NCI-H510A (cell line): ENCODE measurements at regions not wholly inside any gene's neighbourhood (a gene's known extent, or its start where the extent isn't known, plus 50 kb on each side); places are given as distances from the start of the nearest gene placed in this dataset.
"Not testable (repeated sequence)": the region's sequence is repeated elsewhere in the genome, so short reads cannot be mapped to it uniquely, and the experiment has no call there.

Experiments
- DNase-seq: peaks from one replicate; lab custom pipeline; 2025; lab: John Stamatoyannopoulos, UW

DNA sequence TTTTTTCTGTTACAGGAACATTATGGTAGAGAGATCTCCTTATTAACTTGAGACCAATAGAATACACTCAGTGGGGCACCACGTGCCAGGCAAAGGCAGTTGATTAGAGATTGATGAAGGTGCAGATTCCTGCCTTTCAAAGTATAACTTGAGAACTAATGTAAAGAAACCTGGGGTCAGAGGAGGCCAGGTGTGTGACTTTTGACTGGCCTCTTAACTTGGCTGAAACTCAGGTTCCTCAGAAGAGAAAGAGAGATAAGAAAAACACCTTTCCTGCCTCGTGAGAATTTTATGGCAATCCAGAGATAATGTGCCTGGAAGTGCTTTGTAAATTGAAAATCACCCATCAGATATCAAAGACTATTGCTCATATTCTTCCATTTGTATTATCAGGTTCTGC, 110.7 kb upstream of the GZMB start:
- no peak for DNase-seq

DNA sequence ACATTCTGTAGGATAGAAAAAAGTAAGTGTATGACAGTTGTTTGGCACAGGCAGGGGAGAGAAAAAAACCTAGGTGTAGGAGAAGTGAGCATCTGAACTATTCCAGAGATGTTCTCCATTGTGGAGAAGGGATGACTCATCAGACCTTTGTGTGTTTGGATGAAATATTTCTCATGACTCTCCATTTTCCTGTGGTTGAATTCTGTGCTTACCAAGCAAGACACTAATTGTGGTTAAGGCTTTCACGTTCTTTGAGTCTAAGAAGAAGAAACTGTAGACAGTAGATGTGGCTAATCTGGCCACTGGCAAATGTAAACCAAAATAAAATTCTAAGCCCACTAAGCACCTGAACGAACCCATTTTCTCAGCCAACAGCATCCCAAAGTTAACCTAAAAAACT, 107.9 kb upstream of the GZMB start:
- DNase-seq: no peak

DNA sequence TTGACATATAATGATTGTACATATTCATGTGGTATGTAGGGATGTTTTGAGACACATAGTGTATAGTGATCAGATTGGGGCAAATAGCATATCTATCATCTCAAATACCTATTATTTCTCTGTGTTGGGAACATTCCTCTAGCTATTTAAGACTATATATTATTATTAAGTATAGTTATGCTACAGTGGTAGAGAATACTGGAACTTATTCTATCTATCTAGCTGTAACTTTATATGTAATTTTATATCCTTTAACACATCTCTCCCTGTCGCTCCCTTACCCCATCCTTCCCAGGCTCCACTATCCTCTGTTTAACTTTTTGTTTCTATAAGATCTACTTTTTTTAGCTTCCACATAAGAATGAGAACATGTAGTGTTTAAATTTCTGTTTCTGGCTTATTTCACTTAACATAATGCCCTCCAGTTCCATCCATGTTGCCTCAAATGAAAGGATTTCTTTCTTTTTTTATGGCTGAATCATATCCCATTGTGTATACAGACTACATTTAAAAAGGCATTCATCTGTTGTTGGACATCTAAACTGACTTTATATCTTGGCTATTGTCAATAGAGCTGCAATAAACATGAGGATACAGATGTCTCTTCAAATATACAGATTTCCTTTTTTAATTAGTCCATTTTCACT, 102.1 kb upstream of the GZMB start:
- DNase-seq: no peak

GRCh38 chr14:24734917-24735500, 101.0 kb upstream of the GZMB start:
- peak; percentile 17 for DNase-seq

DNA sequence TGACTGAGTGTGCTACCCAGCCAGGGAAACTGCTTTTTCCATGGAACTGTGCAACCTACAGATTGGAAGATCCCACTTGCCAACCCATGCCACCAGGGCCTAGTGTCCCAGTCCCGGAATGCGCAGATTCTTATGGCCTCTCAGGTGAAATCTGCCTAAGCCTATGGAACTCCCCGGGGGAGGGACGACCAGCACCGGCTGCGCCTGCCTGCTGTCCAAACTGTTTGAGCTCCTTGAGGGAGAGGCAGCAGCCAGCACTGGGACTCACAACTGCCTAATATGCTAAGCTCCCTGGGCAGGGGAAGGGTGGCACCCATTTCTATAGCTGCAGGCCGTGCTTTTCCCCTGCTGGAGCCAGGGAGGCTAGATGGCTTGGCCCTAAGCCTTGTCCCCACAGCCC, 92.5 kb upstream of the GZMB start:
- DNase-seq: no peak

- DNase-seq: no peak
These were observed 91.3 kb upstream of the GZMB start for GRCh38 chr14:24725311-24725710.

- no peak for DNase-seq
These were observed 87.8 kb upstream of the GZMB start for GRCh38 chr14:24721775-24722174.

DNA sequence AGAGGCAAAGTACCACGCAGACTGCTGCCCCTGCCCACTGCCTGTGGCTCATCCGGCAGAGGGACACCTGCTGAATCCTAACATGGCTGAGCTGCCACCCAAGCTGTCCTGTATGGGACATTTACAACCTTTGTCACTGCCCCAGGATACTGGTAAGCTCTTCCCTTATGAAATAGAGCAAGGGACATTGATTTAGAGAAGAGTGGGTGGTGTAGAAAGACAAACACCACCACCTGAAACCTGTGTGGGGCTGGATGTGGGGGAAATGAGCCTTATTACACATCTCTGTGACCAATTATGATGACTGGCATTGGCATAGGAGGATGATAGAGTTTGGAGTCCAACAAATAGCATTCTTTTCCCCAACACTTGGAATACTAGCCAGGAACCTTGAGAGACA, 81.2 kb upstream of the GZMB start:
- no peak for DNase-seq

GRCh38 chr14:24713404-24713803, 79.4 kb upstream of the GZMB start:
- no peak for DNase-seq

DNA sequence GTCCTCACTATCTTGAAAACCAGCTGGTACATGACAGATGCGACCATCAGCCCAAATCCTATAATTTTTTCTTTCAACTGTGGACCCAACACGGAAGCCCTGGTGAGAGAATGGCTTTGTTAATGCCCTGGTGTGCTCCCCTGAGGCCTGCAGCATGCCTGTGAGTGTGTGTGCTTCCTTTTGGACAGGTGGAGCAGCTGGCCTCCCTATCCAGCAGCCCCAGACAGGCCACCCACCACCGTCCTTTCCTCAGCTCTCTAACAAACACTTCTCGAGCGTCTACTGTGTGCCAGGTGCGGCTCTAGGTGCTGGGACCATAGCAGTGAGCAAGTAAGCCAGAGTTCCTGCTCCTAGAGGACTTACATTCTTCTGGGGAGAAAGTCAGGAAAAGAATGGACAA, 78.9 kb upstream of the GZMB start:
- no peak for DNase-seq

GRCh38 chr14:24712374-24712773, 78.4 kb upstream of the GZMB start:
- no peak for DNase-seq

GRCh38 chr14:24710403-24711112, 76.6 kb upstream of the GZMB start:
- no peak for DNase-seq

GRCh38 chr14:24708684-24709083, 74.7 kb upstream of the GZMB start:
- no peak for DNase-seq

- no peak for DNase-seq
These were observed 72.4 kb upstream of the GZMB start for GRCh38 chr14:24706351-24706750.

GRCh38 chr14:24705840-24706239, 71.8 kb upstream of the GZMB start:
- no peak for DNase-seq

GRCh38 chr14:24701062-24701461, 67.1 kb upstream of the GZMB start:
- no peak for DNase-seq

- DNase-seq: no peak
These were observed 66.5 kb upstream of the GZMB start for GRCh38 chr14:24700511-24700910.

DNA sequence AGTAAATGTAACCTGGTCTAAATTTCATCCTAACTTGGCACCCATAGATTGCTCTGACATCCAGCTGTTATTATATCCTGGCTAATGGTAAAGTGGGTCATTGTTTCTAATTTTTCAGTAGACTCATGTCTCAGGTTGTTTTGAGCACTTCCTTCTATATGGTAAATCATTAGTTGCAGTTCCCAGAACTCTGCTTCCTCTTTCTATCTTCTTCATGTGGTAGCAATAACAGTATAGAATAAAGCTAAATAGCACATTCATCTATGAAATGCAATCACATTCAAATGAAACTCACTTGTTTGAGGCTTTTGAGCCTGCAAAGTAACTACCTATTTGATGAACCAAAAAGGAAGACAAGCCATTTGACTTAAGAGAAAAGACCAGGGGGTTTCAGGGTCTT, 65.1 kb upstream of the GZMB start:
- no peak for DNase-seq

DNA sequence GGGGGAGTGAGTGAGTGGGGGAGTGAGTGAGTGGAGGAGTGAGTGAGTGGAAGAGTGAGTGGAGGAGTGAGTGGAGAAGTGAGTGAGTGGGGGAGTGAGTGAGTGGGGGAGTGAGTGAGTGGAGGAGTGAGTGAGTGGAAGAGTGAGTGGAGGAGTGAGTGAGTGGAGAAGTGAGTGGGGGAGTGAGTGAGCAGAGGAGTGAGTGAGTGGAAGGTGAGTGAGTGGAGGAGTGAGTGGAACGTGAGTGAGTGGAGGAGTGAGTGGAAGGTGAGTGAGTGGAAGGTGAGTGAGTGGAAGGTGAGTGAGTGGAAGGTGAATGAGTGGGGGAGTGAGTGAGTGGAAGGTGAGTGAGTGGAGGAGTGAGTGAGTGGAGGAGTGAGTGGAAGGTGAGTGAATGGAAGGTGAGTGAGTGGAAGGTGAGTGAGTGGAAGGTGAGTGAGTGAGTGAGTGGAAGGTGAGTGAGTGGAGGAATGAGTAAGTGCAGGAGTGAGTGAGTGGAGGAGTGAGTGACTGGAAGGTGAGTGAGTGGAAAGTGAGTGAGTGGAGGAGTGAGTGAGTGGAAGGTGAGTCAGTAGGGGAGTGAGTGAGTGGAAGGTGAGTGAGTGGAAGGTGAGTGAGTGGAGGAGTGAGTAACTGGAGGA, 62.4 kb upstream of the GZMB start:
- DNase-seq: not testable (repeated sequence)

- no peak for DNase-seq
These were observed 61.6 kb upstream of the GZMB start for GRCh38 chr14:24695265-24696241.

GRCh38 chr14:24694680-24695079, 60.7 kb upstream of the GZMB start:
- DNase-seq: no peak

GRCh38 chr14:24693983-24694382, 60.0 kb upstream of the GZMB start:
- no peak for DNase-seq
